Mesothelial cell of epicardium (in vitro differentiated cells): ENCODE measurements at regions not wholly inside any gene's neighbourhood (a gene's known extent, or its start where the extent isn't known, plus 50 kb on each side); places are given as distances from the start of the nearest gene placed in this dataset.

ENCODE experiments used
- DNase-seq, 2 experiments: peaks; one replicate each; pipeline ENCODE4 v3.0.0; 2021; ENCODE audit warnings: low spot score in 2 of 2; ENCODE audit not compliant: unreplicated experiment in 2 of 2
- H3K27ac Mint-ChIP-seq: 2 replicates; pipeline ENCODE4 v1.8.0; 2021; ENCODE audit warnings: mixed read lengths
- H3K27me3 Mint-ChIP-seq: 2 replicates; pipeline ENCODE4 v1.8.0; 2021; ENCODE audit warnings: low read depth, mixed read lengths
- H3K36me3 Mint-ChIP-seq: 2 replicates; pipeline ENCODE4 v1.8.0; 2021; ENCODE audit warnings: mixed read lengths
- H3K4me1 Mint-ChIP-seq: 2 replicates; pipeline ENCODE4 v1.8.0; 2021; ENCODE audit warnings: mixed read lengths
- H3K4me3 Mint-ChIP-seq: 2 replicates; pipeline ENCODE4 v1.8.0; 2021; ENCODE audit warnings: mild to moderate bottlenecking, moderate library complexity, mixed read lengths
- H3K9me3 Mint-ChIP-seq: 2 replicates; pipeline ENCODE4 v1.8.0; 2021; ENCODE audit warnings: mixed read lengths
- CTCF ChIP-seq: fragments of 200-600 bp; sonication (generic); IDR thresholded peaks from one replicate; pipeline ENCODE4 v1.5.0; 2021; ENCODE audit warnings: antibody characterized with exemption; ENCODE audit not compliant: unreplicated experiment

- H3K4me1 Mint-ChIP-seq = peaks cover 5% of the 10 kb centered on the region
Observed at GRCh38 chr2:123116595-123116994, 908.5 kb upstream of the CNTNAP5 start.

GRCh38 chr2:123127236-123127635 lies 897.9 kb upstream of the CNTNAP5 start:
- Mint-ChIP-seq H3K36me3 (no peaks in the 10 kb centered on the region), H3K27me3 (no peaks in the 10 kb centered on the region), H3K9me3 (peaks cover 14% of the 10 kb centered on the region), H3K4me1 (no peaks in the 10 kb centered on the region), H3K27ac (no peak overlapping the region), H3K4me3 (no peak overlapping the region)
- no peak for DNase-seq
- TF ChIP-seq CTCF = no peak

More at GRCh38 chr2:123116595-123116994, 908.5 kb upstream of the CNTNAP5 start:
- no peak for DNase-seq
- TF ChIP-seq CTCF = no peak
- no peak overlapping the region for H3K27ac Mint-ChIP-seq
- no peaks in the 10 kb centered on the region for H3K27me3 Mint-ChIP-seq
- no peak overlapping the region for H3K4me3 Mint-ChIP-seq
- no peaks in the 10 kb centered on the region for H3K36me3 Mint-ChIP-seq
- peaks cover 36% of the 10 kb centered on the region for H3K9me3 Mint-ChIP-seq

- H3K4me1 Mint-ChIP-seq = no peaks in the 10 kb centered on the region
- no peak for TF ChIP-seq CTCF
- DNase-seq = no peak
- peaks cover 17% of the 10 kb centered on the region for H3K9me3 Mint-ChIP-seq
- no peaks in the 10 kb centered on the region for H3K27me3 Mint-ChIP-seq
- H3K36me3 Mint-ChIP-seq = no peaks in the 10 kb centered on the region
- H3K4me3 Mint-ChIP-seq = no peak overlapping the region
- no peak overlapping the region for H3K27ac Mint-ChIP-seq
Observed at GRCh38 chr2:123128951-123129350, 896.1 kb upstream of the CNTNAP5 start.

- no peak for TF ChIP-seq CTCF
- H3K4me3 Mint-ChIP-seq = no peak overlapping the region
- no peaks in the 10 kb centered on the region for H3K27me3 Mint-ChIP-seq
- H3K9me3 Mint-ChIP-seq = peaks cover 10% of the 10 kb centered on the region
- H3K4me1 Mint-ChIP-seq = peaks cover 3% of the 10 kb centered on the region
- H3K27ac Mint-ChIP-seq = no peak overlapping the region
- DNase-seq = no peak
- no peaks in the 10 kb centered on the region for H3K36me3 Mint-ChIP-seq
Observed at GRCh38 chr2:123136419-123136818, 888.7 kb upstream of the CNTNAP5 start.

- H3K36me3 Mint-ChIP-seq = peaks cover 3% of the 10 kb centered on the region
- H3K27me3 Mint-ChIP-seq = no peaks in the 10 kb centered on the region
- H3K4me3 Mint-ChIP-seq = no peak overlapping the region
- DNase-seq = no peak
- H3K27ac Mint-ChIP-seq = no peak overlapping the region
- H3K9me3 Mint-ChIP-seq = peaks cover 9% of the 10 kb centered on the region
- H3K4me1 Mint-ChIP-seq = no peaks in the 10 kb centered on the region
- no peak for TF ChIP-seq CTCF
Observed at GRCh38 chr2:123144082-123144481, 881.0 kb upstream of the CNTNAP5 start.

GRCh38 chr2:123153041-123153440 lies 872.0 kb upstream of the CNTNAP5 start:
- Mint-ChIP-seq H3K36me3 (no peaks in the 10 kb centered on the region), H3K4me1 (peaks cover 6% of the 10 kb centered on the region), H3K4me3 (no peak overlapping the region)

More at GRCh38 chr2:123153041-123153440, 872.0 kb upstream of the CNTNAP5 start:
- Mint-ChIP-seq H3K27me3 (no peaks in the 10 kb centered on the region), H3K27ac (no peak overlapping the region), H3K9me3 (no peaks in the 10 kb centered on the region)
- no peak for TF ChIP-seq CTCF
- DNase-seq = no peak
